Neural cell (in vitro differentiated cells): ENCODE measurements at regions not wholly inside any gene's neighbourhood (a gene's known extent, or its start where the extent isn't known, plus 50 kb on each side); places are given as distances from the start of the nearest gene placed in this dataset.

Experiments used
- EP300 ChIP-seq: fragments of 450-650 bp; conservative IDR thresholded peaks from 2 replicates; pipeline ENCODE4 v1.6.1; 2014; ENCODE audit warnings: antibody characterized with exemption, mild to moderate bottlenecking, moderate library complexity; ENCODE audit not compliant: poor library complexity, severe bottlenecking
- EZH2 ChIP-seq: fragments of 200-600, 300-800 bp; shearing (Covaris generic), sonication (generic); IDR thresholded peaks from 2 replicates; pipeline ENCODE4 v1.6.1; 2014; ENCODE audit warnings: antibody characterized with exemption, low read length, borderline replicate concordance, mild to moderate bottlenecking; ENCODE audit not compliant: insufficient read depth, poor library complexity, severe bottlenecking
- MXI1 ChIP-seq: fragments of 450-650 bp; conservative IDR thresholded peaks from 2 replicates; pipeline ENCODE4 v1.6.1; 2014; ENCODE audit warnings: antibody characterized with exemption, mild to moderate bottlenecking; ENCODE audit not compliant: poor library complexity, severe bottlenecking
- POLR2AphosphoS5 ChIP-seq: IDR thresholded peaks from 2 replicates; pipeline ENCODE4 v1.6.1; 2012
- RAD21 ChIP-seq: fragments of 450-650 bp; conservative IDR thresholded peaks from 2 replicates; pipeline ENCODE4 v1.6.1; 2014; ENCODE audit warnings: antibody characterized with exemption, mild to moderate bottlenecking, moderate library complexity
- REST ChIP-seq: IDR thresholded peaks from 2 replicates; pipeline ENCODE4 v1.6.1; 2012; ENCODE audit warnings: borderline replicate concordance
- SMC3 ChIP-seq: fragments of 450-650 bp; conservative IDR thresholded peaks from 2 replicates; pipeline ENCODE4 v1.6.1; 2014; ENCODE audit warnings: antibody characterized with exemption, mild to moderate bottlenecking, moderate library complexity; ENCODE audit not compliant: poor library complexity
- TAF1 ChIP-seq: IDR thresholded peaks from 2 replicates; pipeline ENCODE4 v1.6.1; 2012; ENCODE audit warnings: low read depth
- TF ChIP-seq, protein P1 (sequence below): fragments of 450-650 bp; IDR thresholded peaks from 2 replicates; pipeline ENCODE4 v1.5.1; 2014; ENCODE audit warnings: antibody characterized with exemption, mild to moderate bottlenecking, moderate library complexity; ENCODE audit not compliant: poor library complexity, severe bottlenecking

- peak; percentile 94 for TF ChIP-seq POLR2AphosphoS5
- TF ChIP-seq, protein P1, sequence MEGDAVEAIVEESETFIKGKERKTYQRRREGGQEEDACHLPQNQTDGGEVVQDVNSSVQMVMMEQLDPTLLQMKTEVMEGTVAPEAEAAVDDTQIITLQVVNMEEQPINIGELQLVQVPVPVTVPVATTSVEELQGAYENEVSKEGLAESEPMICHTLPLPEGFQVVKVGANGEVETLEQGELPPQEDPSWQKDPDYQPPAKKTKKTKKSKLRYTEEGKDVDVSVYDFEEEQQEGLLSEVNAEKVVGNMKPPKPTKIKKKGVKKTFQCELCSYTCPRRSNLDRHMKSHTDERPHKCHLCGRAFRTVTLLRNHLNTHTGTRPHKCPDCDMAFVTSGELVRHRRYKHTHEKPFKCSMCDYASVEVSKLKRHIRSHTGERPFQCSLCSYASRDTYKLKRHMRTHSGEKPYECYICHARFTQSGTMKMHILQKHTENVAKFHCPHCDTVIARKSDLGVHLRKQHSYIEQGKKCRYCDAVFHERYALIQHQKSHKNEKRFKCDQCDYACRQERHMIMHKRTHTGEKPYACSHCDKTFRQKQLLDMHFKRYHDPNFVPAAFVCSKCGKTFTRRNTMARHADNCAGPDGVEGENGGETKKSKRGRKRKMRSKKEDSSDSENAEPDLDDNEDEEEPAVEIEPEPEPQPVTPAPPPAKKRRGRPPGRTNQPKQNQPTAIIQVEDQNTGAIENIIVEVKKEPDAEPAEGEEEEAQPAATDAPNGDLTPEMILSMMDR, result no peak
- TF ChIP-seq TAF1, result no peak
- TF ChIP-seq EZH2, result no peak
- TF ChIP-seq REST, result peak; percentile 44
- peak; percentile 98 for TF ChIP-seq EP300
- TF ChIP-seq RAD21, result no peak
- no peak for TF ChIP-seq MXI1
- no peak for TF ChIP-seq SMC3
These were observed 456.8 kb downstream of the TRAM1L1 start for GRCh38 chr4:116628598-116628997.
